ENCODE measurements at regions not wholly inside any gene's neighbourhood (a gene's known extent, or its start where the extent isn't known, plus 50 kb on each side); places are given as distances from the start of the nearest gene placed in this dataset.
"Not testable (repeated sequence)": the region's sequence is repeated elsewhere in the genome, so short reads cannot be mapped to it uniquely, and the experiment has no call there.

- H3K9me3 Mint-ChIP-seq; H3K36me3 Mint-ChIP-seq; DNase-seq (ENCODE audit: low spot score); H3K4me3 Mint-ChIP-seq; H3K4me1 Mint-ChIP-seq; H3K27me3 Mint-ChIP-seq (ENCODE audit: low read depth); CTCF ChIA-PET; ATAC-seq; H3K27ac Mint-ChIP-seq; POLR2A ChIA-PET: not testable (repeated sequence)
Observed at GRCh38 chr10:47711428-47711827, 52.0 kb downstream of the SYT15B start.

GRCh38 chr10:47710443-47710842, 52.9 kb downstream of the SYT15B start:
- not testable (repeated sequence) for H3K4me1 Mint-ChIP-seq

GRCh38 chr10:47705698-47706414, 57.5 kb downstream of the SYT15B start:
- CTCF ChIA-PET; H3K36me3 Mint-ChIP-seq; H3K9me3 Mint-ChIP-seq; H3K27me3 Mint-ChIP-seq (ENCODE audit: low read depth); H3K27ac Mint-ChIP-seq; POLR2A ChIA-PET; H3K4me1 Mint-ChIP-seq: not testable (repeated sequence)
- DNase-seq (ENCODE audit: low spot score), result peak; percentile 74
- peak; percentile 99 for ATAC-seq
- H3K4me3 Mint-ChIP-seq, result peak overlapping the region; percentile 36; the same call in 1 of the 2 replicates

More at GRCh38 chr10:47710443-47710842, 52.9 kb downstream of the SYT15B start:
- H3K4me3 Mint-ChIP-seq; DNase-seq (ENCODE audit: low spot score); CTCF ChIA-PET; ATAC-seq; POLR2A ChIA-PET; H3K27ac Mint-ChIP-seq; H3K9me3 Mint-ChIP-seq; H3K27me3 Mint-ChIP-seq (ENCODE audit: low read depth); H3K36me3 Mint-ChIP-seq: not testable (repeated sequence)

- ATAC-seq; H3K27ac Mint-ChIP-seq; H3K4me1 Mint-ChIP-seq; H3K27me3 Mint-ChIP-seq (ENCODE audit: low read depth); CTCF ChIA-PET; H3K9me3 Mint-ChIP-seq; DNase-seq (ENCODE audit: low spot score); H3K36me3 Mint-ChIP-seq; POLR2A ChIA-PET; H3K4me3 Mint-ChIP-seq: not testable (repeated sequence)
Observed at GRCh38 chr10:47701285-47701684, 62.1 kb downstream of the SYT15B start.

- DNase-seq (ENCODE audit: low spot score); H3K36me3 Mint-ChIP-seq; CTCF ChIA-PET; H3K27me3 Mint-ChIP-seq (ENCODE audit: low read depth); H3K4me3 Mint-ChIP-seq; H3K27ac Mint-ChIP-seq; H3K4me1 Mint-ChIP-seq; ATAC-seq; H3K9me3 Mint-ChIP-seq; POLR2A ChIA-PET: not testable (repeated sequence)
Observed at GRCh38 chr10:47699854-47700253, 63.5 kb downstream of the SYT15B start.

- H3K9me3 Mint-ChIP-seq; H3K36me3 Mint-ChIP-seq; POLR2A ChIA-PET; DNase-seq (ENCODE audit: low spot score); CTCF ChIA-PET; H3K4me1 Mint-ChIP-seq; H3K4me3 Mint-ChIP-seq; H3K27me3 Mint-ChIP-seq (ENCODE audit: low read depth); ATAC-seq; H3K27ac Mint-ChIP-seq: not testable (repeated sequence)
Observed at GRCh38 chr10:47696170-47696569, 67.2 kb downstream of the SYT15B start.

- POLR2A ChIA-PET; H3K9me3 Mint-ChIP-seq; H3K4me1 Mint-ChIP-seq; CTCF ChIA-PET; DNase-seq (ENCODE audit: low spot score); H3K4me3 Mint-ChIP-seq; H3K36me3 Mint-ChIP-seq; H3K27me3 Mint-ChIP-seq (ENCODE audit: low read depth); H3K27ac Mint-ChIP-seq: not testable (repeated sequence)
- ATAC-seq, result peak; percentile 68
Observed at GRCh38 chr10:47695149-47695548, 68.2 kb downstream of the SYT15B start.

GRCh38 chr10:47690304-47690703, 73.1 kb downstream of the SYT15B start:
- CTCF ChIA-PET; H3K4me1 Mint-ChIP-seq; H3K4me3 Mint-ChIP-seq; POLR2A ChIA-PET; H3K36me3 Mint-ChIP-seq; H3K27me3 Mint-ChIP-seq (ENCODE audit: low read depth); DNase-seq (ENCODE audit: low spot score); ATAC-seq; H3K27ac Mint-ChIP-seq; H3K9me3 Mint-ChIP-seq: not testable (repeated sequence)

- H3K4me1 Mint-ChIP-seq; DNase-seq (ENCODE audit: low spot score); H3K36me3 Mint-ChIP-seq; H3K4me3 Mint-ChIP-seq; CTCF ChIA-PET; POLR2A ChIA-PET; H3K27ac Mint-ChIP-seq; ATAC-seq; H3K9me3 Mint-ChIP-seq; H3K27me3 Mint-ChIP-seq (ENCODE audit: low read depth): not testable (repeated sequence)
Observed at GRCh38 chr10:47683826-47684475, 79.4 kb downstream of the SYT15B start.

GRCh38 chr10:47681638-47681990, 81.8 kb downstream of the SYT15B start:
- peak; percentile 39; the same call in 1 of the 2 replicates for ATAC-seq

GRCh38 chr10:47680848-47681637, 82.3 kb downstream of the SYT15B start:
- CTCF ChIA-PET; H3K27me3 Mint-ChIP-seq (ENCODE audit: low read depth); H3K36me3 Mint-ChIP-seq; ATAC-seq; H3K4me1 Mint-ChIP-seq; H3K27ac Mint-ChIP-seq; H3K4me3 Mint-ChIP-seq; POLR2A ChIA-PET; DNase-seq (ENCODE audit: low spot score); H3K9me3 Mint-ChIP-seq: not testable (repeated sequence)

More at GRCh38 chr10:47681638-47681990, 81.8 kb downstream of the SYT15B start:
- H3K4me3 Mint-ChIP-seq; DNase-seq (ENCODE audit: low spot score); CTCF ChIA-PET; POLR2A ChIA-PET; H3K36me3 Mint-ChIP-seq; H3K4me1 Mint-ChIP-seq; H3K27me3 Mint-ChIP-seq (ENCODE audit: low read depth); H3K27ac Mint-ChIP-seq; H3K9me3 Mint-ChIP-seq: not testable (repeated sequence)

GRCh38 chr10:47676102-47676501, 87.3 kb downstream of the SYT15B start:
- ATAC-seq; H3K4me3 Mint-ChIP-seq; H3K27me3 Mint-ChIP-seq (ENCODE audit: low read depth); H3K9me3 Mint-ChIP-seq; H3K4me1 Mint-ChIP-seq; H3K27ac Mint-ChIP-seq; H3K36me3 Mint-ChIP-seq; CTCF ChIA-PET; POLR2A ChIA-PET; DNase-seq (ENCODE audit: low spot score): not testable (repeated sequence)
